GM10248 (cell line): ENCODE measurements at regions not wholly inside any gene's neighbourhood (a gene's known extent, or its start where the extent isn't known, plus 50 kb on each side); places are given as distances from the start of the nearest gene placed in this dataset.
A peak's percentile ranks its signal among the peaks of the same experiment; 100 is the strongest.

Source experiments
- CTCF ChIA-PET: fragments of 300-600 bp; sonication (Branson Sonifier 250); formaldehyde crosslinking; extraction: SDS; loops from one replicate; lab custom pipeline; 2021; ENCODE audit warnings: antibody characterized with exemption; lab: Yijun Ruan, JAX
- POLR2A ChIA-PET: fragments of 350-650 bp; sonication (Branson Sonifier 250); formaldehyde crosslinking; extraction: SDS; loops from one replicate; lab custom pipeline; 2020; ENCODE audit warnings: antibody characterized with exemption; lab: Yijun Ruan, JAX
- DNase-seq: peaks from one replicate; pipeline ENCODE4 v3.0.0; 2012; ENCODE audit errors: extremely low spot score
- CTCF ChIP-seq: IDR thresholded peaks from 2 replicates; pipeline ENCODE4 v1.5.1; 2012; ENCODE audit warnings: mild to moderate bottlenecking, low read depth; ENCODE audit errors: extremely low read depth, missing control alignments, control extremely low read depth

DNA sequence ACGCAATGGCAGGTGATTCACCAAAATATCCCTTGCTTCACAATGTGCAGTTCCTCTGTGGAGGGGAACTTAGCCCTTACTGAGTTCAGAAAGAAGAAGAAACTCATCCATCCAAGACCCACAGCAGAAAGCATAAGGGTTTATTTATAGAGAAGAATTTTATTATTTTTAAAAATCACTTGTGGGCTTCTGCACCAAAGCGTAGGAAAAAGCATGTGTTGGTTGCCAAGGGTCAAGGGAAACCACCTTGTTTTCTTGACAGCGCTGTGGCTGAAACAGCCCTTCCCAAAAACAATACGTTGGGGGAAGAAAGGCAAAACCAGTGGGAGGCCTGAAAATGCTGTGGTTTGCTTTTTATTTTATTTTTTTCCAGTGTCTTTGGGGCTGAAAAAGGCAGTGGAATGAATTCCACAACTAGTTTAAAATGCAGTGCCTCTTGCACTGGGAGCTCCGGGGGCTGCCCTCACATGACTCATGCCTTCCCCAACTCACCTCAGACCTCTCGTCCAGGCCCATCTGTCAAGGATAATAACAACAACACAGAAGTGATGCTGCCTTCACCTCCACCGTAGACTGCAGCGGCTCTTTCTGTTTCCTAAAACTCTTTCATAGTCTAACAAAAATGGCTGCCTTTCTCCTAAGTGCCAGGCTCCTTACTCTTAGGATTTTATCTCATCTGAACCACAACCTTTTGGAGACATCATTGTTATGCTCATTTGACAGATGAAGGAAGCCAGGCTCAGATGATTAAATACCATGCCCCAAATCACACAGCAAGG lies 224.2 kb upstream of the JUN start:
- ChIA-PET POLR2A (no interaction called here), CTCF (interaction anchor here (0.8 to 1.2 kb wide), 2 partner anchors 10 to 34 kb away, joined by 3 to 5 read pairs; no protein-coding TSS in a partner anchor)
- peak; percentile 35 for DNase-seq
- TF ChIP-seq CTCF: no peak

- TF ChIP-seq CTCF: no peak
- CTCF ChIA-PET: interaction anchor here (0.8 to 1.2 kb wide), 3 partner anchors 11 to 34 kb away, joined by 3 to 5 read pairs (median 3); no protein-coding TSS in a partner anchor
- DNase-seq: no peak
- POLR2A ChIA-PET: no interaction called here
Observed at GRCh38 chr1:59008599-59009347, 224.9 kb upstream of the JUN start.

DNA sequence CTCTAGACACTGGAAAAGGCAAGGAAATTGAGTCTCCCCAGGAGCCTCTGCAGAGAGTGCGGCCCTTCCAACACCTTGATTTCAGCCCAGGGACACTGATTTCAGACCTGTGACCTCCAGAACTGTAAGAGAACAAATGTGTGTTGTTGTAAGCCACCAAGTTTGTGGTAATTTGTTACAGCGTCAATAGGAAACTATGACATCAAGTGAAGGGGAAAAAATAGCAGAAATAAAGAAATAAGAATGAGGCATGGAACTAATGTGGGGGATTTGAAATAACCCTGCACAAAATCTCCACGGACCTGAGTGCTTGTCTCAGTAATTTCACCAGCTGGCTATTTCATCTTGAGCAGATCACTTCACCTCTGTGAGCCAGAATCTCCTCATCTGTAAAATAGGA lies 227.8 kb upstream of the JUN start:
- no peak for TF ChIP-seq CTCF
- no peak for DNase-seq
- ChIA-PET CTCF (interaction anchor here (1.1 to 1.3 kb wide), 2 partner anchors 10 to 12 kb away, joined by 5 to 6 read pairs; no protein-coding TSS in a partner anchor), POLR2A (interaction anchor here (2.4 kb wide), 1 partner anchor 228 kb away, joined by 10 read pairs; the partner anchor contains the start of gene JUN)

GRCh38 chr1:59012378-59012777 lies 228.5 kb upstream of the JUN start:
- no peak for TF ChIP-seq CTCF
- ChIA-PET CTCF (interaction anchor here (0.9 to 2.1 kb wide), 10 partner anchors 9 to 687 kb away, joined by 3 to 7 read pairs (median 4); no protein-coding TSS in a partner anchor), POLR2A (interaction anchor here (1.1 to 2.4 kb wide), 2 partner anchors 227 to 229 kb away, joined by 4 to 10 read pairs; partner anchors contain the start of gene JUN)
- no peak for DNase-seq

DNA sequence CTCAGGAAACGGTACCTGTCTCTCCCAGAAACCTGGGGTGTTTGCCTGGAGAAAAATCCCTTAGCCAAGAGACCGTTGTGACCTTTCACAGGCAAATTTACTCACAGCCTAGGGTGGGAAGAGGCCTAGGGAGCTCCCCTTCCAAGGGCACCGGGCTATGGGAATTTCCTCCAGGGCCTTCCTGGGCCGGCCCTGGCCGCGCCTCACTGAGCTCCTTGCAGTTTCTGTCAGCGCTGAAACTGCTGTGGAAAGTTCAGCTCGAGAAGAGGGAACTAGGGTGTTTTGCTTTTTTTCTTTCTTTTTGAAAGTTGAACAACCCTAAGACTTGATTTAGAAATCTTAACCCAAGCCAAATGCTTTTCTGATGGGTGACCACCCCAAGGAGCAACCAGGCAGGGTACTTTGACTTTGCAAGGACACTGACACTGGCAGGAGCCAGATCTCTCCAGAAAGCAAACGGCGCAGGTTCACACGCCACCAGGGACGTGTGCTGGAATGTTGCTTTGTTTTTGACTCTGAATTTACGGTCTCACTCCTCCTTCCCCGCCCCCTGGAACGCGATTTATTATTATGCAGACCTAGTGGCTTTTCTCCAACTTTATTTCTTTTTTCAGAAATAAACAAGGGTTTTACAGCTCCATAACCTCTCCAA lies 229.6 kb upstream of the JUN start:
- ChIA-PET POLR2A (interaction anchor here (0.5 to 2.4 kb wide), 4 partner anchors 45 to 230 kb away, joined by 3 to 10 read pairs (median 7); partner anchors contain the start of gene JUN), CTCF (interaction anchor here (0.9 to 2.1 kb wide), 13 partner anchors 8 to 686 kb away, joined by 3 to 7 read pairs (median 4); no protein-coding TSS in a partner anchor)
- peak; percentile 30 for DNase-seq
- TF ChIP-seq CTCF: no peak
